ENCODE measurements at regions not wholly inside any gene's neighbourhood (a gene's known extent, or its start where the extent isn't known, plus 50 kb on each side); places are given as distances from the start of the nearest gene placed in this dataset.

GRCh38 chr3:70568626-70569025, 256.2 kb upstream of the MDFIC2 start:
- DNase-seq (ENCODE audit: low read depth): no peak
- H3K4me3 ChIP-seq (ENCODE audit: low read depth, low read length): no peak overlapping the region
- no peak for TF ChIP-seq CTCF (IDR thresholded peaks at IDR 0.05; ENCODE audit: insufficient read depth, low read depth, low read length)

GRCh38 chr3:70565861-70566260, 253.4 kb upstream of the MDFIC2 start:
- DNase-seq (ENCODE audit: low read depth): no peak
- H3K4me3 ChIP-seq (ENCODE audit: low read depth, low read length): no peak overlapping the region
- TF ChIP-seq CTCF (IDR thresholded peaks at IDR 0.05; ENCODE audit: insufficient read depth, low read depth, low read length): no peak

- no peak for TF ChIP-seq CTCF (IDR thresholded peaks at IDR 0.05; ENCODE audit: insufficient read depth, low read depth, low read length)
- DNase-seq (ENCODE audit: low read depth): no peak
- no peak overlapping the region for H3K4me3 ChIP-seq (ENCODE audit: low read depth, low read length)
These were observed 252.1 kb upstream of the MDFIC2 start for GRCh38 chr3:70564552-70564951.

- no peak for DNase-seq (ENCODE audit: low read depth)
- no peak overlapping the region for H3K4me3 ChIP-seq (ENCODE audit: low read depth, low read length)
- TF ChIP-seq CTCF (IDR thresholded peaks at IDR 0.05; ENCODE audit: insufficient read depth, low read depth, low read length): no peak
These were observed 249.4 kb upstream of the MDFIC2 start for GRCh38 chr3:70561796-70562195.

GRCh38 chr3:70558956-70559355, 246.5 kb upstream of the MDFIC2 start:
- no peak for TF ChIP-seq CTCF (IDR thresholded peaks at IDR 0.05; ENCODE audit: insufficient read depth, low read depth, low read length)
- DNase-seq (ENCODE audit: low read depth): no peak
- no peak overlapping the region for H3K4me3 ChIP-seq (ENCODE audit: low read depth, low read length)

GRCh38 chr3:70557976-70558375, 245.5 kb upstream of the MDFIC2 start:
- TF ChIP-seq CTCF (IDR thresholded peaks at IDR 0.05; ENCODE audit: insufficient read depth, low read depth, low read length): no peak
- DNase-seq (ENCODE audit: low read depth): no peak
- no peak overlapping the region for H3K4me3 ChIP-seq (ENCODE audit: low read depth, low read length)

GRCh38 chr3:70556056-70556455, 243.6 kb upstream of the MDFIC2 start:
- DNase-seq (ENCODE audit: low read depth): no peak
- no peak for TF ChIP-seq CTCF (IDR thresholded peaks at IDR 0.05; ENCODE audit: insufficient read depth, low read depth, low read length)
- H3K4me3 ChIP-seq (ENCODE audit: low read depth, low read length): no peak overlapping the region

All from fibroblast of villous mesenchyme (primary cell).